HuH-7 (cell line): ENCODE measurements at regions not wholly inside any gene's neighbourhood (a gene's known extent, or its start where the extent isn't known, plus 50 kb on each side); places are given as distances from the start of the nearest gene placed in this dataset.
"Not testable (repeated sequence)": the region's sequence is repeated elsewhere in the genome, so short reads cannot be mapped to it uniquely, and the experiment has no call there.

Experiments
- DNase-seq: peaks from one replicate; pipeline ENCODE4 v3.0.0; 2011; ENCODE audit warnings: low spot score

DNA sequence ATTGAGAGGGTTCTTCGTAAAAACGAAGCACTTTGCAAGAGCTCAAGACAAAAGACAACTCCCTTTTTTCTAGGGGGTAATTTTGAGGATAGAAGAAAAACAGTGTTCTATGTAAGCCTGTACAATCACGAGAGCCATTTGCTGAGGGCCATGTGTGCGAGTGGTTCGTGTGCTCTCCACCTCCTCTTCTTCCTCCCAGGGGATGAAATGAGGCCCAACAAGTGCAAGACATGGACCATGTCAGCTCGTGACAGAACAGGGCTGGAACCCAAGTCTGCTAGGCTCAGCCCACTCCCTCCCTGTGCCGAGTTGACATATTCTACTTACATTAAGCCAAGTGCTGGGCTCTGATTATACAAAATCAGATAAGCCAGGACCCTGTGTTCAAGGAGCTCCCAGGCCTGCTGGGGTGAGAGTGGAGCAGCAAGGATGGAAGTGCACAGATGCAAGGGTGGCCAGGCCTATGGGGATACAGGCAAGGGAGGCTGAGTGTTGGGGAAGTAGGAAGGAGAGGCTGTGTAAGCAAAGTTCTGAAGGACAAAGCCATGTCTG is 97.9 kb upstream of the MSX2 start:
- no peak for DNase-seq

- DNase-seq, result no peak
Observed at GRCh38 chr5:174636094-174636493, 88.3 kb upstream of the MSX2 start.

DNA sequence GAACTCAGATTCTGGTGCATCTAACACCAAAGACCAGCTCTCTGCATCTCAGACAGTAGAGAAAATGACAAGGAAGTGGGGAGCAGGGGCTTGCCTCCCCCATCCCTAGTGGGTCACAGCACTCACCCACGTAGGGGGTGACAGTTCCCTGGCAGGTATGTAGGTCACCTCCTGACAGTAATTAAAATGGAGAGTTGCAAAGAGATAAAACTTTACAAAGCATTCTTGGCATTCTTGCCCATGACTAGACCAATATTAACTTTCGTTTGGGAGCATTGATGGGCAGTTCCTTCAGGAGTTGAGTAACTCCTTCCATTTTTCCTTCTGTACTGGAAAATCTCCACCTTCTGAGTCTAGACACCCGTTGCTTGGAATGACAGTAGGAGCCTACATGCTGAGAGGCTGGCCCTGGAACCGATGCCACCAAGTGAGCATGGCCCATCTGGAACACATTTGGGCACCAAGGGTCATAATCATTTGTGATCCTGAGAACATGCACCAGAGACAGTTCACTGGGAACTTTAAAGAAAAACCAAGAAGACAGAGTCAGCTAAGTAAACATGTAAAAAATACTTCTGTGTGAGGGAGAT is 81.5 kb upstream of the MSX2 start:
- no peak for DNase-seq

- no peak for DNase-seq
Observed at GRCh38 chr5:174644436-174644835, 79.9 kb upstream of the MSX2 start.

DNA sequence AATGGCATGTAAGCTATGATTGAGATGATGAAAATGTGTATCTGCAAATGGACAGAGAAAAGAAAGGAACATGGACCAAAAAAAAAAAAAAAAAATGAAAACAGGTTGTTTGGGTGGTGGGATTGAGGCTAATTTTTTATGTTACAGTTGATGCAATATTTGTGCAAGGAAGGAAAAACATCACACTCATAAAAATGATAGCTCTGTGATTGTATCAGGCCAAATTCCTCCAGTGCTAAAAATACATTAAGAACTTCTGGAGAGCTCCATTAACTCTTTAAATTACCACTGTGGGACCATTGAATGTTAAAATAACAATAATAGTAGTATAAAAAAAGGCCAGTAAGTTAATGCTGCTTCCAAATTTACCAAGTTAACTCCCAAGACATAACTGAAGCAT is 79.5 kb upstream of the MSX2 start:
- no peak for DNase-seq

GRCh38 chr5:174645677-174646076 is 78.7 kb upstream of the MSX2 start:
- no peak for DNase-seq

DNA sequence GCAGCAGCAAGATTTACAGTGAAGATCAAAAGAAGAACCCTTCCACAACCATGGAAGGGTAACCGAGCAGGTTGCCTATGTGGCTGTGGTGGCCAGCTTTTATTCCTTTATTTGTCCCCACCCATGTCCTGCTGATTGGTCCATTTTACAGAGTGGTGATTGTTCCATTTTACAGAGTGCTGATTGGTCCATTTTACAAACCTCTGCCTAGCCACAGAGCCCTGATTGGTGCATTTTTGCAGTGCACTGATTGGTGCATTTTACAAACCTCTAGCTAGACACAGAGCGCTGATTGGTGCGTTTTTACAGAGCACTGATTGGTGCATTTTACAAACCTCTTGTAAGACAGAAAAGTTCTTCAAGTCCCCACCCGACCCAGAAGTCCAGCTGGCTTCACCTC is 75.8 kb upstream of the MSX2 start:
- DNase-seq, result not testable (repeated sequence)

GRCh38 chr5:174649391-174649790 is 75.0 kb upstream of the MSX2 start:
- no peak for DNase-seq

DNA sequence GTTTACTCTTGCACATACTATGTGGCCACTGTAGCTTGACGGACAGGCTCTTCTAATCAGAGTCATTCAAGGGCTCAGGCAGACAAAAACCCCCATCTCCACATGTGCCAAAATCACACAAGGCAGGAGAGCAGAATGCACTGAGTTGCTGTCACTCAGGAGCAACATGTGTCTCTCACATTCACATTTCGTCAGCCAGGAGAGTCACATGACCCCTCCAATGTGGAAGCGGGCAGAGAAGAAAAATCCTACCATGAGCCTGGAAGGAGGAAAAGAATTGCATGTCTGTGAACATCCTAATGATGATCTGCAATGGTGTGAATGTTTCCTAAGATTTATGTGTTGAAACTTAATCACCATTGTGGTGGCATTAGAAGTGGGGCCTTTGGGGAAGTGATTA is 69.9 kb upstream of the MSX2 start:
- DNase-seq, result no peak

- DNase-seq, result no peak
Observed at GRCh38 chr5:174655351-174655750, 69.0 kb upstream of the MSX2 start.

GRCh38 chr5:174664180-174664850 is 60.1 kb upstream of the MSX2 start:
- no peak for DNase-seq

DNA sequence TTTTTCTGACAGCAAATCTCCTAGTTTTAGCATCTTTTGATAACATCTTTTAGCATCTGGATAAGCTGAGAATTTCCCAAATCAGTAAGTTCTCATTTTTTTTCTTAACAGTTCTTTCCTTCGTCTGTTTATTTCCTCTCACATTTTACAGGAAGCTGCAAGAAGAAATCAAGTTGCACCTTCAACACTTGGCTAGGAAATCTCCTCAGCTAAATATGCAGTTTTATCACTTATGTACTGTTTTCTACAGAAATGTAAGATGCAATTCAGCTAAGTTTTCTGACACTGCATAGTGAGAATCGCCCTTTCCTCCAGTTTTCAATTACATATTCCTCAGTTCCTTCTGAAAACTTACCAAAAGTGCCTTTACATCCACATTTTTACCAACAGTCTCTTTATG is 59.0 kb upstream of the MSX2 start:
- DNase-seq, result no peak

DNA sequence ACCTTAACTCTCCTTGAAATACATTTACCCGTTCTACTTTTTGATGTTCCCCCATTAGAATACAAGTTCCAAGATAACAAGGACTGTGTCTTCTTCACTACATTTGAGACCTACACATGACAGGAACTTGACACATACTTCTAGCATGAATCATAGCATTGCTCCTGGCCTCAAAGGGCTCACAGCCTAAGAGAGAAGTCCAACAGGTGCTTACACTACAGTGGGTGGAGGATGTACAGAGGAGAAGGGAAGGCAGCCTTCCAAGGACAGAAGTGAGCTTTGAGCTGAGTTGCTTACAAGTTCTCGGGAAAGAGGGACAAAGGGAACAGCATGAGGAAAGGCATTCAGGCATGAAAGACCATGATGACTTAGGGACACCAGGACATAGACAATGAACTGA is 56.9 kb upstream of the MSX2 start:
- DNase-seq, result no peak

- DNase-seq, result no peak
Observed at GRCh38 chr5:174668349-174668748, 56.0 kb upstream of the MSX2 start.
